ENCODE measurements at regions not wholly inside any gene's neighbourhood (a gene's known extent, or its start where the extent isn't known, plus 50 kb on each side); places are given as distances from the start of the nearest gene placed in this dataset.
"Not testable (repeated sequence)": the region's sequence is repeated elsewhere in the genome, so short reads cannot be mapped to it uniquely, and the experiment has no call there.

DNA sequence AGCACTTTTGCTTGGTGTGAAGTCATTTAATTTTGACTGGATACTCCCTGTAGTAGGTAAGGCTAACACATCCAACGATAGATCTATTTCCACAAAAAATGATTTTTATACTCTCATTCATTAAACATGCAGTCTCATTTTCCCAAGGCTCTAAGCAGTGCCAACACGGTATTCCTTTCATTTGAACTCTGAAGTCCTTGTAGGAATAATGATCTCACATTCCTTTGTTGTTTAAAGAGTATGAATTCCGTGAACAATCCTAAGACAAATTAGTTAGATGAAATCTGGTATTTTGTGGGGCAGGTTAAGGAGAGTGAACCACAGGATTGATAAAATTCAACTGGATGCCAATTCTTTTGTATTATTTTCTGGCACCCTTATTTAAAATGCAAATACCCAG is 66.6 kb downstream of the LACC1 start:
- DNase-seq, result no peak

DNA sequence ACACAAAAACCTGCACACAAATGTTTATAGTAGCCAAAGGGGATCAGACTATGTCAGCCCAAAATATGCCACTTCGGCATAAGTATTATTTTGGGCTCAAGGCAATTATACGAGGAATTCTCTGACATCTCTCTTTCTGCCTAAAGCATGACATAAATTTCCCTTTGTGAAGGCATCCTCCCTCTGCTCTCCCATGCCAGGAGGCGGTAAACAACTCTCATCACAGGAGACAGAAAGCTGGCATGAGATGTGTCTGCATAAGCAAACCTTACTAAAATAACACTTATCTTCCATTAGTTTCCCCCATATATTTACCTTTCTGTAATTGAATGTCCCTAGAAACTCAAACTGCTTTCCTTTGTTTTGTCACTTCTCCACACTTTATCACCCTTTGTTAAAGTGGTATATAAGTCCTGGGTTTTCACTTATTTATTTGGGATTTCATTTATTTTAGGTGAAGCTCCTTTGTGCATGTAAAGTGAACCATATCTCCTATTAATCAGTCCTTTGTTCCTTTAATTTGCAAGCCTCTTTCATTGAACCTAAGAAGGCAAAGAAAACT is 68.3 kb downstream of the LACC1 start:
- DNase-seq, result no peak

DNA sequence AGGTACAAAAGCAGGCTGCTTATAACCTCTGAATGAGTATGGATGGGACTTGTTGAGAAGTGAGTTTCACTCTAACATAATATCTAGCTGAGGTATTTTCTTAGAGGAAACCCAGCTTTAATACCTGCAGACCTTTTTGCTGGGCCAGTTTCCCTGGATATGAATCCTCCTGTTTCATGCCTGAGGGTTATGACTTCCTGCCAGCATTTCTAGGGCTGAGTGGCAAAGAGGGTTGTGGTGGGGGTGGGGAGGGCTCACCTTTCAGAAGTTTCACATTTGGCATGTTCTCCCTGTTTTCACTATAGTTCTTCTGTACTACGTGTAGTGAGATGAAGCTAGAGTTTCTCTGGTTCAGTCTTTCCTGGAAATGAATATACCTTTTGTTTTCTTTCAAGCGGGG is 73.7 kb downstream of the LACC1 start:
- DNase-seq, result no peak

DNA sequence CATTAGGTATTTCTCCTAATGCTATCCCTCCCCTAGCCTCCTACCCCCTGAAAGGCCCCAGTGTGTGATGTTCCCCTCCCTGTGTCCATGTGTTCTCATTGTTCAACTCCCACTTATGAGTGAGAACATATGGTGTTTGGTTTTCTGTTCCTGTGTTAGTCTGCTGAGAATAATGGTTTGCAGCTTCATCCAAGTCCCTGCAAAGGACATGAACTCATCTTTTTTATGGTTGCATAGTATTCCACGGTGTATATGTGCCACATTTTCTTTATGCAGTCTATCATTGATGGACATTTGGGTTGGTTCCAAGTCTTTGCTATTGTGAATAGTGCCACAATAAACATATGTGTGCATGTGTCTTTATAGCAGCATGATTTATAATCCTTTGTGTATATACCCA is 77.3 kb downstream of the LACC1 start:
- DNase-seq, result not testable (repeated sequence)

DNA sequence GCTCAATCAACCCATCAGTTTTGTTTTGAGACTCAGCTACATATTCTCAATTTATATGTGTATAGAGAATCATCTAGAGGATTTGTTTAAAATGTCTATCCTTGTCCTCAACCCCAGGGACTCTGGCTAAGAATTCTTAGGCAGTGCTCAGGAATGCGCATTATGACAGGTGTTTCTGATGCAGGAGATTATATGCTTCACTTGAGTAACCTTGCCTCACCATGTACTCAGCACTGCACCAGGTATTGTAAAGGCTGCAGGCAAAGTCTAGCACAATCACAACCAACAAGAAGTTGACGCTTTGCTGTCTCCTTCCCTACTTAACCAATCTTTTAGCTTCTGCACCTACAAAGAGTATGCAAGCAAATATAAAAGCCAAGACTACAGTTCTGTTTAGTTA is 79.6 kb downstream of the LACC1 start:
- DNase-seq, result no peak

DNA sequence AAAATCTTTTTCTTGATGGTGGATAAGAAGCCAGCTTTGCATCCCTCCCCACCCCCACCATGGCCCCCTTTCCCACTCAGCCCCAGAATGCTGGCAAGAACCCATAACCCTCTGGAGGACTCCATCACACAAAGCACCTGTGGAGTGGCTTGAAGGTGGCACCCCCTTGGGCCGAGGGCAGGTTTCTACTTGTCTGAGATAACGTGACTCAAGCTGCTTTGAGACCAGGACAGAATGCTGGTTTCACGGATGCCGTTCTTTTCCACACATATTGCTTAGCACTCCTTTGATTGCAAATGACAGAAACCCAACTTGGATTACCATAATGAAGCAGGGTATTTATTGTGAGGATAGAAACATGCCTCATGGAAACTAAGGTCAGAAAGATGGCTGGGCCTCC is 82.2 kb downstream of the LACC1 start:
- no peak for DNase-seq

DNA sequence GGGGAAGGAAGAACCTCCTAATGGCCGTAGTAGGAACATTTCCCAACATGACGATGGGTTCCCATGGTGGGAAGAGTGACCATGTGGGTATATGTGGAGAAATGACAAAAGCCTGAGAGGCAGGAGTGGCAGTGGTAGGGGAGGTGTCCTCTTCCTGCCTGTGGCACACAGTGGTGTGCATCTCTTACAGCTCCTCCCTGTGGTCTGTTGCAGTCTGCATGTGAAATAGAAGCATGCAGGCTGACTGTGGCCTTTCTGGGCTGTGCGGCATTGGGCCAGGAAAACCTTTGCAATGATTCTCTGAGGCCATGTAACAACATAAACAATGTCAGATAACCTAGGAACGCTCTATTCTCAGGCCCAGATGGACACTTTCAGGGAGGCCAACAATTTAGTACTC is 84.0 kb downstream of the LACC1 start:
- DNase-seq, result peak; percentile 2

DNA sequence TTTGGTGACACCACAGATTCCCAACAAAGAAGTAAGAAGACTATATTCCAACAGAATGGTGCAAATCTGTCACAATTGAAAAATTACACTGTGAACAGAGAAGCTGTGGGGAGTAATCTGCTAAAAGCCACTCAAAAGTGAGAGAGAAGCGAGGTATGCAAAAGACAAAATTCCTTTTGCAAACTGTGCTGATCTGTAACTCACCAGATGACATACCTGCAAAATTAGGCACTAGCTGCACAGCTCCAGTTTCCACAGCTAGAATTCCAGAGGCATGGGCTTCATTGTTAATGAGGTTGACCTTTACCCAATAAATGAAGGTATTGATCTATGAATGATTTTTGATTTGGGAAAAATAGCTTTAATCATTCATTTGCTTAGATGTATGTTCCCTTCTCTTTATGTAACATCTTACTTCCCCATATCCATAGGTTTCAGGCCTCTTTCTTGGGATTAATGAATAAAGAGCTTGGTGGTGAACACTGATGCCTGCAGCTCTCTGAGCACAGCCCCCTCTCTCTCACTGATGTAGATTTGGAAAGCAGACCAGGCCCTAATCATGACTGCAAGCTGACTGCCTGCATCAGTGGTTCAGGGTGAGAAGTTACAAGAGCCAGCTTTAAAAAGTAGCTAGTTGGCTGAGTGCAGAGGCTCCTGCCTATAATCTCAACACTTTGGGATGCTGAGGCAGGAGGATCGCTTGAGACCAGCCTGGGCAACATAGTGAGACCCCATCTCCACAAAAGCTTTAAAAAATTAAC is 85.2 kb downstream of the LACC1 start:
- DNase-seq, result no peak

DNA sequence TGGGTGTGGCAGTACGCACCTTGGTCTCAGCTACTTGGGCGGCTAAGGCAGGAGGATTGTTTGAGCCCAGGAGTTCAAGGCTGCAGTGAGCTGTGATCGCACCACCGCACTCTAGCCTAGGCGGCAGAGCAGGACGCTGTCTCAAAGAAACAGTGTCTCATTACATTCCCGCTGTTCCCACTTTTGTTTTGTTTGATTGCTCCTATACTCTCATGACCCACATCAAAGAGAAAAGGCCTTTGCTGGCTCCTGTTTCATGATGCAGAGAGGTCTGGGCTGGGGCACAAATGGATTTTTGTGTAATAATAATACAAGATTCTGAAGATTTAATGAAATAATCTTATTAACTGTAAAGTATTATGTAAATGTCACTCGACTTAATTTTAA is 85.7 kb downstream of the LACC1 start:
- no peak for DNase-seq

DNA sequence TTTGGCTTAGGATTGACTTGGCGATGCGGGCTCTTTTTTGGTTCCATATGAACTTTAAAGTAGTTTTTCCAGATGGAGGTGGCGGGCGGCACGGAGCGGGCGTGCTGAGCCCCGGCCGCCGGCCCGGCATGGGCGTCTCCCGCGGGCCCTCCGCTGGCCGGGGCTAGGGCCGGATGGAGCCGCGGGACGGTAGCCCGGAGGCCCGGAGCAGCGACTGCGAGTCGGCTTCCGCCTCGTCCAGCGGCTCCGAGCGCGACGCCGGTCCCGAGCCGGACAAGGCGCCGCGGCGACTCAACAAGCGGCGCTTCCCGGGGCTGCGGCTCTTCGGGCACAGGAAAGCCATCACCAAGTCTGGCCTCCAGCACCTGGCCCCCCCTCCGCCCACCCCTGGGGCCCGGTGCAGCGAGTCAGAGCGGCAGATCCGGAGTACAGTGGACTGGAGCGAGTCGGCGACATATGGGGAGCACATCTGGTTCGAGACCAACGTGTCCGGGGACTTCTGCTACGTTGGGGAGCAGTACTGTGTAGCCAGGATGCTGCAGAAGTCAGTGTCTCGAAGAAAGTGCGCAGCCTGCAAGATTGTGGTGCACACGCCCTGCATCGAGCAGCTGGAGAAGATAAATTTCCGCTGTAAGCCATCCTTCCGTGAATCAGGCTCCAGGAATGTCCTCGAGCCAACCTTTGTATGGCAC is 88.7 kb downstream of the LACC1 start:
- not testable (repeated sequence) for DNase-seq

DNA sequence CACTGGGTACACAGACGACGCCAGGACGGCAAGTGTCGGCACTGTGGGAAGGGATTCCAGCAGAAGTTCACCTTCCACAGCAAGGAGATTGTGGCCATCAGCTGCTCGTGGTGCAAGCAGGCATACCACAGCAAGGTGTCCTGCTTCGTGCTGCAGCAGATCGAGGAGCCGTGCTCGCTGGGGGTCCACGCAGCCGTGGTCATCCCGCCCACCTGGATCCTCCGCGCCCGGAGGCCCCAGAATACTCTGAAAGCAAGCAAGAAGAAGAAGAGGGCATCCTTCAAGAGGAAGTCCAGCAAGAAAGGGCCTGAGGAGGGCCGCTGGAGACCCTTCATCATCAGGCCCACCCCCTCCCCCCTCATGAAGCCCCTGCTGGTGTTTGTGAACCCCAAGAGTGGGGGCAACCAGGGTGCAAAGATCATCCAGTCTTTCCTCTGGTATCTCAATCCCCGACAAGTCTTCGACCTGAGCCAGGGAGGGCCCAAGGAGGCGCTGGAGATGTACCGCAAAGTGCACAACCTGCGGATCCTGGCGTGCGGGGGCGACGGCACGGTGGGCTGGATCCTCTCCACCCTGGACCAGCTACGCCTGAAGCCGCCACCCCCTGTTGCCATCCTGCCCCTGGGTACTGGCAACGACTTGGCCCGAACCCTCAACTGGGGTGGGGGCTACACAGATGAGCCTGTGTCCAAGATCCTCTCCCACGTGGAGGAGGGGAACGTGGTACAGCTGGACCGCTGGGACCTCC is 89.4 kb downstream of the LACC1 start:
- not testable (repeated sequence) for DNase-seq

DNA sequence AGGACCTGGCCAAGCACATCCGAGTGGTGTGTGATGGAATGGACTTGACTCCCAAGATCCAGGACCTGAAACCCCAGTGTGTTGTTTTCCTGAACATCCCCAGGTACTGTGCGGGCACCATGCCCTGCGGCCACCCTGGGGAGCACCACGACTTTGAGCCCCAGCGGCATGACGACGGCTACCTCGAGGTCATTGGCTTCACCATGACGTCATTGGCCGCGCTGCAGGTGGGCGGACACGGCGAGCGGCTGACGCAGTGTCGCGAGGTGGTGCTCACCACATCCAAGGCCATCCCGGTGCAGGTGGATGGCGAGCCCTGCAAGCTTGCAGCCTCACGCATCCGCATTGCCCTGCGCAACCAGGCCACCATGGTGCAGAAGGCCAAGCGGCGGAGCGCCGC is 90.2 kb downstream of the LACC1 start:
- not testable (repeated sequence) for DNase-seq

DNA sequence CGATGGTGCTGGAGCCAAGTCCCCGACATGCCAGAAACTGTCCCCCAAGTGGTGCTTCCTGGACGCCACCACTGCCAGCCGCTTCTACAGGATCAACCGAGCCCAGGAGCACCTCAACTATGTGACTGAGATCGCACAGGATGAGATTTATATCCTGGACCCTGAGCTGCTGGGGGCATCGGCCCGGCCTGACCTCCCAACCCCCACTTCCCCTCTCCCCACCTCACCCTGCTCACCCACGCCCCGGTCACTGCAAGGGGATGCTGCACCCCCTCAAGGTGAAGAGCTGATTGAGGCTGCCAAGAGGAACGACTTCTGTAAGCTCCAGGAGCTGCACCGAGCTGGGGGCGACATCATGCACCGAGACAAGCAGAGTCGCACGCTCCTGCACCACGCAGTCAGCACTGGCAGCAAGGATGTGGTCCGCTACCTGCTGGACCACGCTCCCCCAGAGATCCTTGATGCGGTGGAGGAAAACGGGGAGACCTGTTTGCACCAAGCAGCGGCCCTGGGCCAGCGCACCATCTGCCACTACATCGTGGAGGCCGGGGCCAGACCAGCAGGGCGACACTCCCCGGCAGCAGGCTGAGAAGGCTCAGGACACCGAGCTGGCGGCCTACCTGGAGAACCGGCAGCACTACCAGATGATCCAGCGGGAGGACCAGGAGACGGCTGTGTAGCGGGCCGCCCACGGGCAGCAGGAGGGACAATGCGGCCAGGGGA is 91.0 kb downstream of the LACC1 start:
- DNase-seq, result not testable (repeated sequence)

DNA sequence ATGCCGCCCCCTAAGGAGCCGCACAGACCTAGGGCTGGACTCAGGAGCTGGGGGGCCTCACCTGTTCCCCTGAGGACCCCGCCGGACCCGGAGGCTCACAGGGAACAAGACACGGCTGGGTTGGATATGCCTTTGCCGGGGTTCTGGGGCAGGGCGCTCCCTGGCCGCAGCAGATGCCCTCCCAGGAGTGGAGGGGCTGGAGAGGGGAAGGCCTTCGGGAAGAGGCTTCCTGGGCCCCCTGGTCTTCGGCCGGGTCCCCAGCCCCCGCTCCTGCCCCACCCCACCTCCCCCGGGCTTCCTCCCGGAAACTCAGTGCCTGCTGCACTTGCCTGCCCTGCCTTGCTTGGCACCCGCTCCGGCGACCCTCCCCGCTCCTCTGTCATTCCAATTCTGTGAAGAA is 91.6 kb downstream of the LACC1 start:
- DNase-seq, result not testable (repeated sequence)

DNA sequence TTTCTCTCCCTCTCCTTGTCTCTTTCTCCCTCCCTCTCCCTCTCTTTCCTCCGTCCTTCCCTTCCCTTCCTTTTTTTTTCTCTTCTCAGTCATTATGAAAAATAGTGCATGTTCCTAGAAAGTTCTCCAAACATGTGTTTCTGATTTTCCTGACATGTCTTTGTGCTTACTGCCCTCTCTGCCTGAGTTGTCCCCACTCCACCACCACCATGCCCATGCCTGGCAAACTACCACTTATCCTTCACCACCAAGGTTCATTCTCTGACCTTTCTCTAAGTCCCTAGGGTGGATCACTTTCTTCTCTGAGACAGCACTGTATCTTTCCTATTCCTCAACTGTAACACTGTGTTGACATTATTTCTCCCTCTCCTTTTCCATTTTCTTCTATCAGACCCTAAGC is 98.2 kb downstream of the LACC1 start:
- no peak for DNase-seq

DNA sequence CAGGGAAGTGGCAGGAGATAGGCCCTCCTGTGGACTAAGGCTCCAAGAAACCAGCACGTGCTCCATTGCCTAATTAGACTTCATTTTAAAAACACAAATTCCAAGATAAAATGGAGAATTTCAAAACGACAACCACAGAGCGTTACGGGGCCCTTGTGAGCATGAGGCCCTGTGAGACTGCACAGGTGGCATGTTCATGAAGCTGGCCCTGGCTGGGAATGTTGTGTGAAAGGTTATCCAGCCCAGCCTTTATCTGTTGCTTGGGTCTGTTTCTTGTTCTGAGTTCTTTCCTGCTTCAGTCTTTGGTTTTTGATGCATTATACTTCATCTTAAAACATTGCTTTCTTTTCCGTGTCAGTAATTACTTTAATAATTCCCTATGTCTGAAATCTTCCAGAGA is 99.0 kb downstream of the LACC1 start:
- DNase-seq, result no peak

DNA sequence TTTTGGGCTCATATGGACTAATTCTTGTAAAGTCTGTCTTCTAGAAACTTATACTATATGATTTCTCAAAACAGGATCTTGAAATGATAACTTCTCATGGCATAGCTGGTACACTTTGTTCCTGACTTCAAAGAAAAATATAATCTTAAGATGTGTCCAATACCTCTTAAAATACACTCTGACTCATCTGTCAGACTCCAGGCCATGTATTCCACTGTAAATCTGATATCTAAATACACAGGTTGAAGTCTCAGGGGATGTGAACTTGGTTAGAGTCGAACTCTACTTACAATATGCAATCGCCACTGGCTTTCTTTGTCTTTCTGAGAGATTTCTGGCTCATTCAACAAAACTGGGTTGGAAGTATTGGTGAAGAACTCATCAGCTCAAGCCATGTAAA is 99.8 kb downstream of the LACC1 start:
- no peak for DNase-seq

DNA sequence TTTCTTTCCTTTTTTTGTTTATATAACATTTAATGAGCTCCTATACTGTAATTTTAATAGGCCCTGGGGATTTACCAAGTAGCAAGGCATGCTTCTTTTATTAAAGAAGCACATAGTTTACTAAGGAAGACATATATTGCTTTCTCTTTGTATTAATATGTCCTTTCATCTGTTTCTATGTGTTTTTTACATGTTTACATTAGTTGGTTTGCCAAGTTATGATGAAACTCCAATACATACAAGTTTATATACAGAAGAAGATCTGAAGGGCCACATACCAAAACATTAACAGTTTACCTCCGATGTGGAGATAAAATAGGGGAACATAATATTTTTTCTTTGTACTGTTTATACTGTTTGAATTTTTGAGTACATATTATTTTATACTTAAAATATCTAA is 100.9 kb downstream of the LACC1 start:
- DNase-seq, result no peak

DNA sequence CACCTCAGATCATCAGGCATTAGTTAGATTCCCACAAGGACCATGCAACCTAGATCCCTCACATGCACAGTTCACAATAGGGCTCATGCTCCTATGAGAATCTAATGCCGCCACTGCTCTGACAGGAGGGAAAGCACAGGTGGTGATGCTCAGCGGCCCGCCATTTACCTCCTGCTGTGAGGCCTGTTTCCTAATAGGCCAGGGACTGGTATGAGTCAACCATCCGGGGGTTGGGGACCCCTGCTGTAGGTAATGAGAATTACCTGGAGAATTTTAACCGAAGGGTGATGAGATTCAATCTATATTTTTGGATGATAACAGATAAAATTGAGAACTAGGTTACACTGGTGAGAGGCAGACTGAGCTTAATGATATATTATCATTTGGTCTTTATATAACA is 101.4 kb downstream of the LACC1 start:
- DNase-seq, result no peak

DNA sequence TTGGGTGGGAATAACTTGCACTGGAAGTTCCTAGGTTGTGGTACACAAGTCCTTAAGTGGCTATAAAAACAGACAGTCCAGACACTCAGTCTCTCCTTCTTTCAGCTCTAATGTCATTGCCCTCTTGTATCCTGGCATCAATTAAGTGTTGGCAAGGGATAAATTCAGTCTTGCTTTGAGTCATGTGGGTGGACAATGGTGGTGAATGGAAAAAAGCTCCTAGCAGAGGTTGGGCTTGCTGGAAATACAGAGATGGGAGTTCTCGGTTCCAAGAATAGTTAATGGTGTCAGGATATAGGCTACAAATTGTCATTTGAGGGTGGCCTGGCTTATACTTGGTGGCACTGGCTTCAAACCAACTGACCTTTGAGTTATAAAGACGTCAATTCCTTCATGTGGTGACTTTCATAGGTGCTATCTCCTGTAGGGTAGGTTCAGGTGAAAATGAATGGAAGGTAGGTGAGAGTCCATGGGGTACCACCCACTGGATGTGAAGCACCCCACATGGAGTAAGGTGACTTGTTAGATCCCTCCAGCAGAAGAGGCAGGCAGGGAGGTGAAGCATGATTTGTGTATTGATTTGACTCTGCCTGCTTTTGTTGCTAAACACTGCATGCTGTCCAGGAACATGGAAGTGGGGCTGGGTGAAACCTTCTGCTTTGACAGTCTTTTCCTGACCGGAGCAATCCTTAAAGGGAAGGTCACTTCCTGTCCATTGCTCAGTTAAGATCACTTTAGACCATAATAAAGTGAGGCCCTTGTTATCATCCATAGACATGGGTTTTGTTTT is 102.0 kb downstream of the LACC1 start:
- DNase-seq, result no peak

DNA sequence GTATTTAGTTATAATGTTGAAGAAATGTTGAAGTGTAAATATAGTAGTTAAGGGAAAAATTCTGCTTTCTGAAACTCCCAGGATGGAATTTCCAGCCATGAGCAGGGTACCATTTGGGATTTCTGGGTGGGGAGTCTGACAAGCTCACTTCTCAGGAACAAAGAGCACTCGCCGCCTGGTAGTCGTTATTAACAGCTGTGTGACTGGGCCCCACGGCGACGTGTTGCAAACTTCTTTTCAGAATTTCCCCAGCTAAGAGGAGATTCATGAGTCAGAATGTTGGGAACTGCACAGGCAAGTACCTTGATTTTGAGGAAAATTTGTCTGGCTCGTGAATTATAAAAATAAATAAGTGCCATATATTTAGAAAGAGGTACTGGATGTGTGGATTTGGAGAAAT is 103.7 kb downstream of the LACC1 start:
- no peak for DNase-seq

DNA sequence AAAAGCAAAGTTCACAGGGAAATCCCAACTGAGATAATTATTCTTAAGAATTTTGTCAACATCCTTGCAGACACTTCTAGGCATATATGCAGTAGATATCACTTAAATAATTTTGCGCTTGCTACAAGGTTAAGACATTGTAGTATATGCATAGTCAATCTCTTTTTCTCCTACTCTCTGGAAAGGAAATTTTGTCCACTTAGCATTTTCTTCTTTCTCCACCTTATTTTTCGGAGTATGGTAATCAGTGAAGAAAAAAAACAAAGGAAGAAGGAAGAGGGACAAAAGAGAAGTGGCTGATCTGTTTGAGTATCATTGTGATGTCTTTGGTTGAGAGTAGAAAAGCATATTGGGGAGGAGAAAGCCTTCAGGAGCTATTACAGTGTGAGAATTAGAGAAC is 104.6 kb downstream of the LACC1 start:
- DNase-seq, result no peak

Data from CD4-positive, alpha-beta T cell treated with Interleukin-12 subunit alpha and Interleukin-12 subunit beta, for 1 hour (primary cell).